HEK293 (cell line): ENCODE measurements at regions not wholly inside any gene's neighbourhood (a gene's known extent, or its start where the extent isn't known, plus 50 kb on each side); places are given as distances from the start of the nearest gene placed in this dataset.

ENCODE experiments used
- CTCF ChIA-PET: fragments of 350-600 bp; formaldehyde crosslinking; extraction: SDS; loops from one replicate; lab custom pipeline; 2021; ENCODE audit warnings: antibody characterized with exemption; lab: Yijun Ruan, JAX
- POLR2A ChIA-PET: fragments of 300-600 bp; formaldehyde crosslinking; extraction: SDS; loops from one replicate; lab custom pipeline; 2020; ENCODE audit warnings: antibody characterized with exemption, inconsistent platforms; lab: Yijun Ruan, JAX
- H3K27ac ChIP-seq: fragments of 200-500 bp; sonication (Bioruptor generic); 2 replicates; pipeline ENCODE4 v1.5.1; 2014; ENCODE audit warnings: low read depth, low read length, control low read depth, inconsistent platforms; ENCODE audit errors: extremely low read depth
- H3K36me3 ChIP-seq, 2 experiments: fragments of 200-500 bp in 1 of 2; sonication (Bioruptor generic) in 1 of 2; 1 replicate in 1 of 2; 2 replicates in 1 of 2; pipeline ENCODE4 v1.5.1; 2014 to 2017; ENCODE audit warnings: inconsistent platforms in 2 of 2, low read length in 2 of 2; ENCODE audit not compliant: control insufficient read depth in 2 of 2, insufficient read depth in 1 of 2
- H3K4me1 ChIP-seq: fragments of 200-500 bp; sonication (Bioruptor generic); 2 replicates; pipeline ENCODE4 v1.5.1; 2014; ENCODE audit warnings: mild to moderate bottlenecking, low read length, inconsistent platforms; ENCODE audit not compliant: control insufficient read depth, insufficient read depth
- H3K4me3 ChIP-seq: 2 replicates; pipeline ENCODE4 v1.5.1; 2011; ENCODE audit warnings: low read depth, mild to moderate bottlenecking, control low read depth, low read length, moderate library complexity
- H3K9me3 ChIP-seq: fragments of 200-500 bp; sonication (Bioruptor generic); 2 replicates; pipeline ENCODE4 v1.5.1; 2014; ENCODE audit warnings: low read depth, low read length, inconsistent platforms; ENCODE audit not compliant: control insufficient read depth, insufficient read depth
- KLF16 ChIP-seq: fragments of 450-650 bp; formaldehyde crosslinking; IDR thresholded peaks from 2 replicates; pipeline ENCODE4 v1.5.1; 2017; ENCODE audit warnings: missing biosample characterization, missing genetic modification characterization
- RBAK ChIP-seq: fragments of 450-650 bp; formaldehyde crosslinking; IDR thresholded peaks from 2 replicates; pipeline ENCODE4 v1.5.1; 2016; ENCODE audit warnings: missing biosample characterization, missing genetic modification characterization
- SP2 ChIP-seq: fragments of 450-650 bp; formaldehyde crosslinking; IDR thresholded peaks from 2 replicates; pipeline ENCODE4 v1.5.1; 2016; ENCODE audit warnings: missing biosample characterization, missing genetic modification characterization
- ZFHX2 ChIP-seq: fragments of 450-650 bp; formaldehyde crosslinking; conservative IDR thresholded peaks from 2 replicates; pipeline ENCODE4 v1.5.1; 2016; ENCODE audit warnings: missing biosample characterization, missing genetic modification characterization
- ZFP3 ChIP-seq: fragments of 450-650 bp; formaldehyde crosslinking; IDR thresholded peaks from 2 replicates; pipeline ENCODE4 v1.5.1; 2016; ENCODE audit warnings: low read depth, missing biosample characterization, missing genetic modification characterization
- ZFP69B ChIP-seq: fragments of 450-650 bp; formaldehyde crosslinking; IDR thresholded peaks from 2 replicates; pipeline ENCODE4 v1.5.1; 2016; ENCODE audit warnings: missing biosample characterization, missing genetic modification characterization
- ZNF114 ChIP-seq: fragments of 450-650 bp; formaldehyde crosslinking; IDR thresholded peaks from 2 replicates; pipeline ENCODE4 v1.5.0; 2017; ENCODE audit warnings: missing biosample characterization, missing genetic modification characterization
- ZNF138 ChIP-seq: fragments of 450-650 bp; formaldehyde crosslinking; IDR thresholded peaks from 2 replicates; pipeline ENCODE4 v1.5.1; 2016; ENCODE audit warnings: missing biosample characterization, missing genetic modification characterization, borderline replicate concordance
- ZNF169 ChIP-seq: fragments of 450-650 bp; formaldehyde crosslinking; IDR thresholded peaks from 2 replicates; pipeline ENCODE4 v1.5.1; 2016; ENCODE audit warnings: missing biosample characterization, missing genetic modification characterization
- ZNF223 ChIP-seq: fragments of 450-650 bp; formaldehyde crosslinking; IDR thresholded peaks from 2 replicates; pipeline ENCODE4 v1.5.1; 2016; ENCODE audit warnings: missing biosample characterization, missing genetic modification characterization
- ZNF302 ChIP-seq: fragments of 450-650 bp; formaldehyde crosslinking; IDR thresholded peaks from 2 replicates; pipeline ENCODE4 v1.5.1; 2016; ENCODE audit warnings: missing biosample characterization, missing genetic modification characterization, low read depth
- ZNF335 ChIP-seq: fragments of 450-650 bp; formaldehyde crosslinking; conservative IDR thresholded peaks from 2 replicates; pipeline ENCODE4 v1.5.1; 2016; ENCODE audit warnings: missing biosample characterization, missing genetic modification characterization
- ZNF37A ChIP-seq: fragments of 450-650 bp; IDR thresholded peaks from 2 replicates; pipeline ENCODE4 v1.5.1; 2018; ENCODE audit warnings: missing biosample characterization, missing genetic modification characterization
- ZNF529 ChIP-seq: fragments of 450-650 bp; formaldehyde crosslinking; IDR thresholded peaks from 2 replicates; pipeline ENCODE4 v1.5.1; 2017; ENCODE audit warnings: missing genetic modification characterization, missing biosample characterization; ENCODE audit not compliant: insufficient replicate concordance
- ZNF561 ChIP-seq: fragments of 450-650 bp; IDR thresholded peaks from 2 replicates; pipeline ENCODE4 v1.5.1; 2018; ENCODE audit warnings: missing biosample characterization, missing genetic modification characterization, borderline replicate concordance
- ZNF626 ChIP-seq: fragments of 450-650 bp; sonication (Bioruptor Pico); formaldehyde crosslinking; IDR thresholded peaks from 2 replicates; pipeline ENCODE4 v1.5.1; 2018; ENCODE audit warnings: missing biosample characterization, missing genetic modification characterization, inconsistent platforms
- ZNF654 ChIP-seq: fragments of 450-650 bp; formaldehyde crosslinking; IDR thresholded peaks from 2 replicates; pipeline ENCODE4 v1.5.1; 2016; ENCODE audit warnings: low read depth, missing biosample characterization, missing genetic modification characterization
- ZNF76 ChIP-seq: fragments of 450-650 bp; formaldehyde crosslinking; IDR thresholded peaks from 2 replicates; pipeline ENCODE4; 2016; ENCODE audit warnings: low read depth, missing biosample characterization, missing genetic modification characterization, borderline replicate concordance
- ZSCAN30 ChIP-seq: fragments of 450-650 bp; IDR thresholded peaks from 2 replicates; pipeline ENCODE4 v1.5.1; 2018; ENCODE audit warnings: missing biosample characterization, mild to moderate bottlenecking, missing genetic modification characterization, moderate library complexity
- ZSCAN5A ChIP-seq: fragments of 450-650 bp; formaldehyde crosslinking; IDR thresholded peaks from 2 replicates; pipeline ENCODE4 v1.5.1; 2016; ENCODE audit warnings: missing biosample characterization, missing genetic modification characterization
- TF ChIP-seq, protein P1 (sequence below): fragments of 450-650 bp; IDR thresholded peaks from 2 replicates; pipeline ENCODE4 v1.5.1; 2018; ENCODE audit warnings: missing biosample characterization, missing genetic modification characterization
- TF ChIP-seq, protein P2 (sequence below): fragments of 450-650 bp; formaldehyde crosslinking; IDR thresholded peaks from 2 replicates; pipeline ENCODE4; 2016; ENCODE audit warnings: missing biosample characterization, missing genetic modification characterization

- TF ChIP-seq ZSCAN5A (tag by site-specific recombination) = no peak
- TF ChIP-seq ZSCAN30 (tag by site-specific recombination) = no peak
- TF ChIP-seq, all 188 proteins: peak for 0
Observed at GRCh38 chr15:95932676-95933075, 397.8 kb upstream of the NR2F2 start (continued).

GRCh38 chr15:95935852-95936251 lies 394.6 kb upstream of the NR2F2 start:
- ChIA-PET CTCF (no interaction called here), POLR2A (no interaction called here)
- no peaks in the 10 kb centered on the region for H3K9me3 ChIP-seq
- H3K36me3 ChIP-seq = no peaks in the 10 kb centered on the region
- H3K4me3 ChIP-seq = no peak overlapping the region
- no peaks in the 10 kb centered on the region for H3K4me1 ChIP-seq
- no peak overlapping the region for H3K27ac ChIP-seq
- TF ChIP-seq, protein P1, sequence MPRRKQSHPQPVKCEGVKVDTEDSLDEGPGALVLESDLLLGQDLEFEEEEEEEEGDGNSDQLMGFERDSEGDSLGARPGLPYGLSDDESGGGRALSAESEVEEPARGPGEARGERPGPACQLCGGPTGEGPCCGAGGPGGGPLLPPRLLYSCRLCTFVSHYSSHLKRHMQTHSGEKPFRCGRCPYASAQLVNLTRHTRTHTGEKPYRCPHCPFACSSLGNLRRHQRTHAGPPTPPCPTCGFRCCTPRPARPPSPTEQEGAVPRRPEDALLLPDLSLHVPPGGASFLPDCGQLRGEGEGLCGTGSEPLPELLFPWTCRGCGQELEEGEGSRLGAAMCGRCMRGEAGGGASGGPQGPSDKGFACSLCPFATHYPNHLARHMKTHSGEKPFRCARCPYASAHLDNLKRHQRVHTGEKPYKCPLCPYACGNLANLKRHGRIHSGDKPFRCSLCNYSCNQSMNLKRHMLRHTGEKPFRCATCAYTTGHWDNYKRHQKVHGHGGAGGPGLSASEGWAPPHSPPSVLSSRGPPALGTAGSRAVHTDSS (tag by site-specific recombination) = no peak
- no peak for TF ChIP-seq RBAK (tag by site-specific recombination)
- TF ChIP-seq ZNF561 (tag by site-specific recombination) = no peak
- no peak for TF ChIP-seq ZNF169 (tag by site-specific recombination)
- TF ChIP-seq ZNF138 (tag by site-specific recombination) = no peak
- TF ChIP-seq ZNF76 = no peak
- TF ChIP-seq ZFHX2 (tag by site-specific recombination) = no peak

- Histone ChIP-seq H3K4me1 (no peaks in the 10 kb centered on the region), H3K27ac (no peak overlapping the region), H3K4me3 (no peak overlapping the region), H3K36me3 (no peaks in the 10 kb centered on the region), H3K9me3 (no peaks in the 10 kb centered on the region)
- POLR2A ChIA-PET = no interaction called here
- CTCF ChIA-PET = interaction anchor here (0.6 kb wide), 1 partner anchor 44 kb away, joined by 4 read pairs; no protein-coding TSS in a partner anchor
- TF ChIP-seq ZNF529 (tag by site-specific recombination) (no peak), ZNF654 (tag by site-specific recombination) (no peak), ZFP3 (tag by site-specific recombination) (no peak), ZNF114 (no peak), ZNF335 (tag by site-specific recombination) (no peak), ZNF302 (no peak), ZFHX2 (tag by site-specific recombination) (no peak), ZNF138 (tag by site-specific recombination) (no peak), ZNF626 (tag by site-specific recombination) (no peak), ZFP69B (tag by site-specific recombination) (no peak), KLF16 (no peak), SP2 (no peak), ZNF223 (tag by site-specific recombination) (no peak), ZNF37A (tag by site-specific recombination) (no peak)
- TF ChIP-seq, protein P2, sequence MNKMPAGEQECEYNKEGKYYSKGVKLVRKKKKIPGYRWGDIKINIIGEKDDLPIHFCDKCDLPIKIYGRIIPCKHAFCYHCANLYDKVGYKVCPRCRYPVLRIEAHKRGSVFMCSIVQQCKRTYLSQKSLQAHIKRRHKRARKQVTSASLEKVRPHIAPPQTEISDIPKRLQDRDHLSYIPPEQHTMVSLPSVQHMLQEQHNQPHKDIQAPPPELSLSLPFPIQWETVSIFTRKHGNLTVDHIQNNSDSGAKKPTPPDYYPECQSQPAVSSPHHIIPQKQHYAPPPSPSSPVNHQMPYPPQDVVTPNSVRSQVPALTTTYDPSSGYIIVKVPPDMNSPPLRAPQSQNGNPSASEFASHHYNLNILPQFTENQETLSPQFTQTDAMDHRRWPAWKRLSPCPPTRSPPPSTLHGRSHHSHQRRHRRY (tag by site-specific recombination) = no peak
Observed at GRCh38 chr15:95937128-95937528, 393.4 kb upstream of the NR2F2 start.
